ENCODE measurements at regions not wholly inside any gene's neighbourhood (a gene's known extent, or its start where the extent isn't known, plus 50 kb on each side); places are given as distances from the start of the nearest gene placed in this dataset.
A peak's percentile ranks its signal among the peaks of the same experiment; 100 is the strongest.
"Not testable (repeated sequence)": the region's sequence is repeated elsewhere in the genome, so short reads cannot be mapped to it uniquely, and the experiment has no call there.

- no peak for DNase-seq (ENCODE audit: low read depth)
Observed at GRCh38 chr2:150136893-150137292, 350.6 kb downstream of the RND3 start.

- no peak for DNase-seq (ENCODE audit: low read depth)
Observed at GRCh38 chr2:150136401-150136800, 351.1 kb downstream of the RND3 start.

- no peak for DNase-seq (ENCODE audit: low read depth)
Observed at GRCh38 chr2:150135223-150135883, 352.1 kb downstream of the RND3 start.

GRCh38 chr2:150134223-150134857 lies 353.1 kb downstream of the RND3 start:
- no peak for DNase-seq (ENCODE audit: low read depth)

GRCh38 chr2:150133623-150134022 lies 353.8 kb downstream of the RND3 start:
- peak; percentile 98 for DNase-seq (ENCODE audit: low read depth)

- DNase-seq (ENCODE audit: low read depth), result no peak
Observed at GRCh38 chr2:150129921-150130575, 357.4 kb downstream of the RND3 start.

- DNase-seq (ENCODE audit: low read depth), result peak; percentile 79
Observed at GRCh38 chr2:150127995-150128394, 359.5 kb downstream of the RND3 start.

- peak; percentile 37 for DNase-seq (ENCODE audit: low read depth)
Observed at GRCh38 chr2:150127346-150127990, 360.0 kb downstream of the RND3 start.

GRCh38 chr2:150126839-150127238 lies 360.6 kb downstream of the RND3 start:
- no peak for DNase-seq (ENCODE audit: low read depth)

GRCh38 chr2:150126143-150126740 lies 361.2 kb downstream of the RND3 start:
- peak; percentile 82 for DNase-seq (ENCODE audit: low read depth)

GRCh38 chr2:150125708-150126107 lies 361.8 kb downstream of the RND3 start:
- peak; percentile 90 for DNase-seq (ENCODE audit: low read depth)

- peak; percentile 12 for DNase-seq (ENCODE audit: low read depth)
Observed at GRCh38 chr2:150125188-150125587, 362.3 kb downstream of the RND3 start.

- peak; percentile 20 for DNase-seq (ENCODE audit: low read depth)
Observed at GRCh38 chr2:150124739-150125138, 362.7 kb downstream of the RND3 start.

- DNase-seq (ENCODE audit: low read depth), result no peak
Observed at GRCh38 chr2:150122871-150123613, 364.4 kb downstream of the RND3 start.

GRCh38 chr2:150122156-150122555 lies 365.3 kb downstream of the RND3 start:
- no peak for DNase-seq (ENCODE audit: low read depth)

- DNase-seq (ENCODE audit: low read depth), result no peak
Observed at GRCh38 chr2:150120326-150120955, 367.0 kb downstream of the RND3 start.

- no peak for DNase-seq (ENCODE audit: low read depth)
Observed at GRCh38 chr2:150119819-150120218, 367.6 kb downstream of the RND3 start.

- not testable (repeated sequence) for DNase-seq (ENCODE audit: low read depth)
Observed at GRCh38 chr2:150114089-150114488, 373.4 kb downstream of the RND3 start.

GRCh38 chr2:150110548-150110947 lies 376.9 kb downstream of the RND3 start:
- DNase-seq (ENCODE audit: low read depth), result peak; percentile 85

- no peak for DNase-seq (ENCODE audit: low read depth)
Observed at GRCh38 chr2:150109912-150110311, 377.6 kb downstream of the RND3 start.

- DNase-seq (ENCODE audit: low read depth), result no peak
Observed at GRCh38 chr2:150109028-150109427, 378.4 kb downstream of the RND3 start.
